ENCODE measurements at regions not wholly inside any gene's neighbourhood (a gene's known extent, or its start where the extent isn't known, plus 50 kb on each side); places are given as distances from the start of the nearest gene placed in this dataset.

DNA sequence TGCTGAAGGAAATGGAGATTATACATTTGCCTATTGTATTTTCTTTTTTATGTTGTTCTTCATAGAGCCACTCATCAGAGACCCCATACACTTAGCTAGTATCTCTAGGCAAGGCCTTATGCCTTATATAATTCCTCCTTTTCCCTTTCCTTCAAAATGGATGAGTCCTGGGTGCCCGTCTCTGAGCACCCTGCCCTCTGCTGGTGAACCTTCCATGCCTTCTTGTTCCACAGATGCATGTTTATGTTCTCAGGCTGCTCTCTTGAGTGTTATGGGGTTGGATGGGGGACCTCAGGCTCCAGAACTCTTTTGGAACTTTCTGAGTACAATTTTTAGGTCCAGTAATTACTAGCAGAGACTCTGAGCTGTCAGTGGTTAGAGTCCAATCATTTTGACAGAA is 368.6 kb upstream of the SPRED2 start:
- Mint-ChIP-seq H3K27ac (no peak overlapping the region), H3K27me3 (peaks cover 3% of the 10 kb centered on the region), H3K9me3 (peaks cover 7% of the 10 kb centered on the region), H3K4me1 (no peaks in the 10 kb centered on the region), H3K36me3 (ENCODE audit: low read depth) (no peaks in the 10 kb centered on the region), H3K4me3 (no peak overlapping the region)
- no peak for ATAC-seq
- DNase-seq = no peak

DNA sequence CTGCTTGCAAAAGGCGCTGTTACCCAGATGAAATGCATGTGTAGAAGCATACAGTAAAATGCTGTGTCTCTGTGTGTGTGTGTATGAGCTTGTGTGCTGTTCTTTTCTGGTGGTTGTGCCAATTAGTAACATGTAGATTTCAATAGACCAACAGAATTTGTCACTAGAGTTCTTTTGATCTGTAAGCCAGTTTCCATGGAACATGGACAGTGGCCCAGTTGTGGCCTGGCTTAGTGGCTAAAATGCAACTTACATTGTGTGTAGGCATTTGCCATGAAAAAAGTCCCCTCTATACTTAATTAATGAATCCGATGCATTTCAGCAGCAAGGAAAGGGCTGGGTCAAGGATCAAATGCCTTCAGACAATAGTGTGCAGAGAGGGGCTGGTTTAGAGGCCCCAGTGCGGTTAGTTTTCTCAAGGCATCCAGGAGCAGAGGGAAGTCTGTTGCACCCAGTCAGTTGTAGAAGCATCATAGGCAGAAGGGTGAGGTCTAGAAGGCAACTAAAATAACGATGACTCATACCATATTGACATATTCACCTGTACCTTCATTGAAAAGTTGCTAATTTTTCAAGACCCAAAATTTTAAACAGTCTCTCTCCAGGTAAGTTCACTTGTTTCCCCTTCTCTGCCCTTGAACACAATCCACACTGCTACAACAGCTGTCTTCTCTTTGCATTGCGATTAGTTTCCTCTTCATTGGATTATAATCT is 366.9 kb upstream of the SPRED2 start:
- Mint-ChIP-seq H3K4me1 (no peaks in the 10 kb centered on the region), H3K36me3 (ENCODE audit: low read depth) (no peaks in the 10 kb centered on the region), H3K27me3 (peaks cover 3% of the 10 kb centered on the region), H3K27ac (no peak overlapping the region), H3K9me3 (no peaks in the 10 kb centered on the region), H3K4me3 (no peak overlapping the region)
- DNase-seq = no peak
- no peak for ATAC-seq

DNA sequence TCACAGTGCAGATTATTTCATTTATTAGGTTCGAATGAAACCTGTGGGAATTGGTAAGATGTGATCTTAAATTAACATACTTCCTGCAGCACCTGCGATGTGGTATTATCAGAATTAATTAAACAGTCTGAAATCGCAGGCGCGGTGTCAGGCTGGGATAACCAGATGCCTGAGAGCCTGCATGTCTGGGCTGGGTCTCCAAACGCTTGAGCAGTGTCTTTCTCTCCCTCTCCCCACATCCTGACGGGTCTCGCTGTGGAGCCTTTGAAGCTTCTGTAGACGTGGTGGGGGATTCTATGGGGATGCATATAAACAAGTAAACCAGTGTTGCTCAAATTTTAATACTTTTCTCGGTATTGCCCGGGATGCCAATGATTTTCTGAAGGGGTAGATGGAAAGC is 366.2 kb upstream of the SPRED2 start:
- H3K4me1 Mint-ChIP-seq = no peaks in the 10 kb centered on the region

DNA sequence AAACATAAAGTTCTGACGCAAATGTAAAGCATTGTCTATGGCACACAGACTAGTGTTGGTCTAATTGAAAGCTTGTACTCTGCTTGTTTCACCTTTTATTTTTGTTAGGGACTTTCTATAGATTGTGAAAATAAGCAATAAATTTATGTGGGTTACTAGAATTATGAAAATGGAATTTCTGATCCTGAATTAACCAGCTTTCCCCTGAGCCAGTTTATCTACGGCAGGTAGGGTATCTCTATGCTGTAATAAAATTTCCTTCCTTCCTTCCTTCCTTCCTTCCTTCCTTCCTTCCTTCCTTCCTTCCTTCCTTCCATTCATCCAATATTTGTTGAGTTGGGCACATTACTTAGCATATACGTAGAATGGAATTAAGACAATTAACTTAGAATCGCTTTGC is 362.6 kb upstream of the SPRED2 start:
- Mint-ChIP-seq H3K27me3 (no peaks in the 10 kb centered on the region), H3K4me3 (no peak overlapping the region), H3K36me3 (ENCODE audit: low read depth) (no peaks in the 10 kb centered on the region), H3K27ac (no peak overlapping the region), H3K9me3 (no peaks in the 10 kb centered on the region), H3K4me1 (no peaks in the 10 kb centered on the region)
- ATAC-seq (no peak), DNase-seq (no peak)

More for the DNA sequence above, 366.2 kb upstream of the SPRED2 start:
- Mint-ChIP-seq H3K4me3 (no peak overlapping the region), H3K27ac (no peak overlapping the region), H3K36me3 (ENCODE audit: low read depth) (no peaks in the 10 kb centered on the region), H3K9me3 (no peaks in the 10 kb centered on the region), H3K27me3 (no peaks in the 10 kb centered on the region)
- DNase-seq (no peak), ATAC-seq (no peak)

DNA sequence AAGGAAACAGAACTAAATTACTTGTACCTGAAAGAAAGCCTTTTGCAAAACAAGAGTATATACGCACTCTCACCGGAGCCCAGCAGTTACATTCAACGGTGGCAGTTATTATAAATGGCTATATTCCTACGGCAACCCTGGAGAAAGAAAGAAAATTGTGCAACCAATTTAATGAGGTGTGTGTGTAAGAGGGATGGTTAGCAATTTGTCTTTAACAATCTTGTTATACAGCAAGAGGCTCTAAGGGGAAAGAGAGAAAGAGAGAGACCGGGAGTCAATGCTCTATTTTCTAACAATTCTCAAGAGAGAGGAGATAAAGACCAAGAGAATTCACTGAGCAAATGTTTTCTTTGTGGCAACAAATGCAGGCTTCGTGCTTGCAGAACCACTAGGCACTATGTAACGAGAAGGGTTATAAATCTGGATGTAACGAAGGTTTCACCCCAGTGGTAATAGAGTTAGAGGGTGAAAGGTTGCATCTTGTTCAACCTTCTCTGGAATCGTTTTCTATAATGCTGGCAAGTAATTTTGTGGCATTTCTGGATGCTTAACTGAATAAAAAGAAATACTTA is 359.1 kb upstream of the SPRED2 start:
- H3K9me3 Mint-ChIP-seq = no peaks in the 10 kb centered on the region
- no peaks in the 10 kb centered on the region for H3K4me1 Mint-ChIP-seq
- no peak for ATAC-seq
- H3K4me3 Mint-ChIP-seq = no peak overlapping the region
- H3K27ac Mint-ChIP-seq = no peak overlapping the region
- no peaks in the 10 kb centered on the region for H3K27me3 Mint-ChIP-seq
- no peak for DNase-seq
- H3K36me3 Mint-ChIP-seq (ENCODE audit: low read depth) = no peaks in the 10 kb centered on the region

DNA sequence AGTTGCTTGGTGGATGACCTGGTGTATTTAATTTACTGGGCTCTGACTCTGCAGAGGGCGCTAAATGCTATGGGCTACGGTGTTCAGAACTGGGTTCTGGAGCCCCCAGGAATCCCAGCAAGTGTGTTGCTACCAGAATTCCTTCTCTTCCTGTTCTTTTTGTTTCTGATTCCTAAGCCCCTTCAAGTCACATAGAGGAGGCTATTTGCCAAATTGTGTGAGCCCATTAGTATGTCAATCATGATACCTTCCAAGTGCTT is 358.2 kb upstream of the SPRED2 start:
- H3K36me3 Mint-ChIP-seq (ENCODE audit: low read depth) = no peaks in the 10 kb centered on the region
- H3K4me3 Mint-ChIP-seq = no peak overlapping the region
- ATAC-seq (no peak), DNase-seq (no peak)
- peaks cover 1% of the 10 kb centered on the region for H3K27me3 Mint-ChIP-seq
- H3K9me3 Mint-ChIP-seq = no peaks in the 10 kb centered on the region
- no peak overlapping the region for H3K27ac Mint-ChIP-seq
- H3K4me1 Mint-ChIP-seq = no peaks in the 10 kb centered on the region

DNA sequence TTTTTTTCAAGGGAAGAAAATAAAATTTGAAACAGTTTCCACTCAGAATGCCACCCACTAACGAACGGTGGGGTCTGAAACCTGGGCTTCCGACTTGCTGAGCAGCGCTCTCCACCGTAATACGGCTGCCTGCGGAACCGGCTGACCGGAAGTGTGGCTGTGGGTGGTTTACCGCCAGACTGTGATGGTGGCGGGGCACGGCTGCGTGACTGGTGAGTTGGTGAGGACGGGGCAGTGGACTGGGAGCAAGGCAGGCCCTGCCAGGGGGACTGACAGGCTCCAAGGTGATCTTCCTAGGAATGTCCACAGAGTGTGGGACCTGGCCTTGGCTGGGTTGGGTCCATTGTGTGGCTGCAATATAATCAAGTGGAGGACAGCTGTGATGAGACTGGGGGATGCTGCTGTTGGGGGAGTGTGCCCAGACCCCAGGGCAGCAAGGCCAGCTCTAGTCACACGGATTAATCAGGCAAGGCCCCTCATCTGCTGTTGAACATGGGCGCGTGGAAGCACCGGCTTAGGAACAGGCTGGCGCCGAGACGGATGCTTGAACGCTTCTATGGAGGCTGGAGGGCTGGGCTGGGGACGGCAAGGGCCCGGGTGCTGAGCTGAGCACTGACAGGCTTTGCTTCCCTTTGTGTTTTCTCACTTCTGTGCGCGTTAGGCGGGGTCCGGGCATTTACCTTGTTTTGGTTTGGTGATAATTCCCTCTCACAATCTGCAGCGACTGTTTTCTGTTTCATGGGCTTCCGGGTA is 357.7 kb upstream of the SPRED2 start:
- Mint-ChIP-seq H3K9me3 (no peaks in the 10 kb centered on the region), H3K4me3 (no peak overlapping the region), H3K4me1 (no peaks in the 10 kb centered on the region), H3K27ac (no peak overlapping the region), H3K27me3 (peaks cover 2% of the 10 kb centered on the region), H3K36me3 (ENCODE audit: low read depth) (no peaks in the 10 kb centered on the region)
- DNase-seq = no peak
- no peak for ATAC-seq

DNA sequence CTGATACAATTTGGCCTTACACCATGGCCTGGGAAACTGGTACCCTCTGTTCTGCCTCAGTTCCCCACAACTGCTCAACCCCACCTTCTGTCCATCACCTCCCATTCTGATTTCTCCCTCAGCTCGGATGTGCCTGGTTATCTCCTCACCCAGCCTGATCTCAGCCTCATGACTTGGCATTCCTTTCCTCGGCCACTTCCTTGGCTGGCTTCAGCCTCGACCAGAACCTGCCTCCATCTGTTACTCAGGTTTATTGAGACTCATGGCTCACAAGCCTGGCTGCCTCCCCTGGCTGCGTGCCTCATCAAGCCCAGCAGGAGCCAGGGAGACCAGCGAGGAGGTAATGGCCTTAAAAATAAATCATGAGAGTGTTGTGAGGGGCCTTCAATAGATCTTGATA is 356.2 kb upstream of the SPRED2 start:
- H3K27ac Mint-ChIP-seq = no peak overlapping the region
- no peaks in the 10 kb centered on the region for H3K9me3 Mint-ChIP-seq
- no peaks in the 10 kb centered on the region for H3K4me1 Mint-ChIP-seq
- H3K4me3 Mint-ChIP-seq = no peak overlapping the region
- ATAC-seq (no peak), DNase-seq (no peak)
- peaks cover 2% of the 10 kb centered on the region for H3K27me3 Mint-ChIP-seq
- no peaks in the 10 kb centered on the region for H3K36me3 Mint-ChIP-seq (ENCODE audit: low read depth)

DNA sequence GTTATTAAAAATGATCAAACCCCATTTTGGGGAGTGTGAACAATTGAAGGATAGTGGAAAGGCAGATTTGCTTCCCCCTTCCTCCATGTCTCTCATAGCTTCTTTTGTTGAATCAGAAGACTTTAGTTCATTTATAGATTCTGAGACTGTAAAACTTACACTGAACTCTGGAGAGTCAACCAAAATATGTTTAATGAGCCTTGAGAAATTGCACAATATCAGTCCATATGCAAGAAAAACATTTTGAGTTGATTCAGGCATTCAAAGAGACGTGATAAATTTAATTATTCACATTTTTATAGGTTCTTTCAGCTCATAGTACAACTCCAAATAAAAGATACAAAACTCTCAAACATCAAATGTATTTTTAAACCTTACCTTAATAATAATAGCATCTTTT is 354.4 kb upstream of the SPRED2 start:
- Mint-ChIP-seq H3K4me3 (no peak overlapping the region), H3K27me3 (peaks cover 2% of the 10 kb centered on the region), H3K36me3 (ENCODE audit: low read depth) (no peaks in the 10 kb centered on the region), H3K27ac (no peak overlapping the region), H3K9me3 (no peaks in the 10 kb centered on the region), H3K4me1 (no peaks in the 10 kb centered on the region)
- ATAC-seq = no peak
- no peak for DNase-seq

DNA sequence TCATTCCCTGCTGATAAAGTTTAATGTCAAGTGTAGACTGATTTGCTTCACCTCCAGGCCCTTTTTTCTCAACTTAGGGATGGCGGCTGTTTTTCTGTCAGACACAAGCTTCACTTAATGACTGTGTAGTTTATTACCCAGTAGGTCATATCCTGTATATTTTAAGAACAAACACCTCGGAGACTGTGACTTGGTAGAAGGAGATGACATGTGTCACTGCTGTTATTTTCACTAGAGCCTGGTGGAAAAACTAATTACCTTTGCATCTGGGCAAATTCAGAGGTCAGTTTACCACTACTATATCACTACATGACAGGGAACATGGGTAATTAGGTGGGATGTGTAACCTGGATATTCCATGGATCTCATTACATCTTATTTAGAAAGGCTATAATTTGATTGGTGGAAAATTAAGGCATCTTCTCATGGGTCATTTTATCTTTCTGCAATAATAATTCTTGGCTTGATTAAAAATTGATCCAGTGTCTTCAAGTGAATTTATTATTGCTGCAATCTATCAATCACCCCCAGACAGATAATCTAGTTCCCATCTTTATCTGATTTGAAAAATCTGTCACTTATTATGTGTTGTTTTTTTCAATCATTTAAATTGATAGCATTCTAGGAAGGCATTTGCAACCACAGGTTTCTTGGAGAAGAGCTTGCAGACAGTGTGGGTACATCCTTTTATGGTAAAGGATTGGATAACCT is 353.8 kb upstream of the SPRED2 start:
- DNase-seq (no peak), ATAC-seq (no peak)
- H3K27ac Mint-ChIP-seq = no peak overlapping the region
- no peaks in the 10 kb centered on the region for H3K9me3 Mint-ChIP-seq
- H3K4me1 Mint-ChIP-seq = no peaks in the 10 kb centered on the region
- no peaks in the 10 kb centered on the region for H3K36me3 Mint-ChIP-seq (ENCODE audit: low read depth)
- H3K4me3 Mint-ChIP-seq = no peak overlapping the region
- H3K27me3 Mint-ChIP-seq = peaks cover 2% of the 10 kb centered on the region

DNA sequence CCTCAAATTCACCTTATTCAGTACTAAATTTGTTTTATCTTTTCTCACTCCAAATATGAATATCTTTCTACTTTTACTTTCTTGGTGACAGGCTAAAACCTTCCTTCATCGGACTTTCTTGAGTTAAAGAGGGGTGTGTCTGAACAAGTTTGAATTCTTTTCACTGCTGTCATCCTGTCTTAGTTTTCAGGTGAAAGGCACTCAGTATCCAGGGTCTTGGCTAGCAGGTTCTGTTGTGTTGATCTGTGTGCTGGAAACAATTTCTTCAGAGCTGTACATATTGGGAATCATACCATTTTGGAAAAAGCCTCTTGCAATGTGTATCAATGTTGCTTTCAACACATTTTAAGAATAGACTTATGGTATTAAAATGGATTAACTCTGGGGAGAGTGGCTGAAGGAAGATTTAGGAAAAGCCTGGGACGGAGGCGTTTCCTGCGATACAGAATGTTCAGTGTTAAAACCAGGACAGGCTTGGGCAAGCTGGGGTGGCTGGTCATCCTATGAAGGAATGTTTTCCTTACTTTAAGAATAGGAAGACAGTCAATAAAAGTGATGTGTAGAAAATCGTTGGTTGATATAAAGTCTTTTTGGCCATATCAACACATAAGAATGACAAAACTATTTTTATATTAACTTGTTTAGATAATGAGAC is 350.7 kb upstream of the SPRED2 start:
- DNase-seq (no peak), ATAC-seq (no peak)
- Mint-ChIP-seq H3K4me3 (no peak overlapping the region), H3K9me3 (peaks cover 4% of the 10 kb centered on the region), H3K27me3 (peaks cover 2% of the 10 kb centered on the region), H3K4me1 (no peaks in the 10 kb centered on the region), H3K27ac (no peak overlapping the region), H3K36me3 (ENCODE audit: low read depth) (no peaks in the 10 kb centered on the region)

DNA sequence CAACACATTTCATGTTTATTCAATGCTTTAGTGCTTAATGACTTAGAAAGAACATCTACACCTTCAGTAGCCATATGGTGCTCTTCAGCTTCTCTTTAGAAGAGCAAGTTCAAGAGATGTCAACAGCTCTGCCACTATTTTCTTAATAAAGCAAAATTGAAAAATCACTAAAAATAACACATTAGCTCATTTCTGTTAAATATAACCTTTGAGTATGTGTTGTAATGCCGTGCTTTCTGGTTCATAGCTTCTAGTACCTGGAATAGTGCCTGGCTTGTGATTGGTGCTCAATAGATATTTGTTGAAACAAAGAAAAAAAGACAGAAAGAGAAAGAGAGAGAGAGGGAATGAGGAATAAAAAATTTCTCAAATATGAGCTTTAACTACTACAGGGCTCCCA is 349.8 kb upstream of the SPRED2 start:
- Mint-ChIP-seq H3K4me1 (no peaks in the 10 kb centered on the region), H3K36me3 (ENCODE audit: low read depth) (no peaks in the 10 kb centered on the region), H3K4me3 (no peak overlapping the region), H3K27me3 (peaks cover 2% of the 10 kb centered on the region), H3K9me3 (peaks cover 4% of the 10 kb centered on the region), H3K27ac (no peak overlapping the region)
- DNase-seq (no peak), ATAC-seq (no peak)

DNA sequence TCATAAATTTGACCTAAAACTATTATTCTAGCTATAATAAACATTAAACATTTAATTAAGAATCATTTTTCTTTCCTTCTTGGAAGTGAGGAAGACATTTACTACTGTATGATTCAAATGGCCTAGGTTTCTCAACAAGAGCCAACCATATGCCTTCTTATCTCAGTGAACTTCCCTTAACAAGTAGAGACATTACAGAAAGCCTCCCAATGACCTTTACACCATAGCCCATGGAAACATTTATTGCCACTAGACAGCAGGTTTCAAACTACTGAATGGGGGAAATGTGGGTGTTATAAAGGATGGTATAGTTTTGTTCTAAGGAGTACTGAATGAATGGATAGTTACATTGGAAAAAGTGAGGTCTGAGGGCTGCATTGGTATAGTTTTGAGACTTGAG is 349.4 kb upstream of the SPRED2 start:
- Mint-ChIP-seq H3K9me3 (peaks cover 4% of the 10 kb centered on the region), H3K27me3 (peaks cover 2% of the 10 kb centered on the region), H3K36me3 (ENCODE audit: low read depth) (no peaks in the 10 kb centered on the region), H3K4me1 (no peaks in the 10 kb centered on the region), H3K27ac (no peak overlapping the region), H3K4me3 (no peak overlapping the region)
- no peak for ATAC-seq
- no peak for DNase-seq

DNA sequence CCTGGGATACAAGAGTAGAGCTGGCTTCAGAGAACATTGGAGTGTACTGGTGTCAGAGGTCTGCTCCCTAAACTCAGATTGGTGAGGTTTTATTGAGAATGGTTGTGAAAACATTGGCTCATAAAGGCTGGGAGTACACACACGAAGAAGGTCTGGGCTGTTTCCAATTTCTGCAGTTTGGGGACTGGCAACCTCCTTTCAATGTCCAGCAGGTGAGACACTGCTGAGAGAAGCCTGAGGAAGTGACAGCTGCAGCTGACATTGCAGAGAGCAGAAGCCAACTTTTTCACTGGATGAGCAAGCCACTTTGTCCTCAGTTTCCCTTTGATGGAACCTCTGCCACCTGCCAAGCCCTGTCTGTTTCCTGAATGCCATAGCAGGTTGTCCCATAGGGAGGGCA is 346.6 kb upstream of the SPRED2 start:
- no peak for ATAC-seq

More for the DNA sequence above, 346.6 kb upstream of the SPRED2 start:
- H3K27ac Mint-ChIP-seq = no peak overlapping the region
- no peaks in the 10 kb centered on the region for H3K4me1 Mint-ChIP-seq
- peaks cover 2% of the 10 kb centered on the region for H3K27me3 Mint-ChIP-seq
- no peak for DNase-seq
- H3K9me3 Mint-ChIP-seq = peaks cover 4% of the 10 kb centered on the region
- no peak overlapping the region for H3K4me3 Mint-ChIP-seq
- no peaks in the 10 kb centered on the region for H3K36me3 Mint-ChIP-seq (ENCODE audit: low read depth)

All from activated naive CD8-positive, alpha-beta T cell treated with anti-CD3 and anti-CD28 coated beads, Interleukin-2, amount 50 U/mL, for 24 hours (primary cell).